Mesothelial cell of epicardium (in vitro differentiated cells): ENCODE measurements at regions not wholly inside any gene's neighbourhood (a gene's known extent, or its start where the extent isn't known, plus 50 kb on each side); places are given as distances from the start of the nearest gene placed in this dataset.

Source experiments
- DNase-seq, 2 experiments: peaks; one replicate each; pipeline ENCODE4 v3.0.0; 2021; ENCODE audit warnings: low spot score in 2 of 2; ENCODE audit not compliant: unreplicated experiment in 2 of 2
- H3K27ac Mint-ChIP-seq: 2 replicates; pipeline ENCODE4 v1.8.0; 2021; ENCODE audit warnings: mixed read lengths
- H3K27me3 Mint-ChIP-seq: 2 replicates; pipeline ENCODE4 v1.8.0; 2021; ENCODE audit warnings: low read depth, mixed read lengths
- H3K36me3 Mint-ChIP-seq: 2 replicates; pipeline ENCODE4 v1.8.0; 2021; ENCODE audit warnings: mixed read lengths
- H3K4me1 Mint-ChIP-seq: 2 replicates; pipeline ENCODE4 v1.8.0; 2021; ENCODE audit warnings: mixed read lengths
- H3K4me3 Mint-ChIP-seq: 2 replicates; pipeline ENCODE4 v1.8.0; 2021; ENCODE audit warnings: mild to moderate bottlenecking, moderate library complexity, mixed read lengths
- H3K9me3 Mint-ChIP-seq: 2 replicates; pipeline ENCODE4 v1.8.0; 2021; ENCODE audit warnings: mixed read lengths
- CTCF ChIP-seq: fragments of 200-600 bp; sonication (generic); IDR thresholded peaks from one replicate; pipeline ENCODE4 v1.5.0; 2021; ENCODE audit warnings: antibody characterized with exemption; ENCODE audit not compliant: unreplicated experiment

DNA sequence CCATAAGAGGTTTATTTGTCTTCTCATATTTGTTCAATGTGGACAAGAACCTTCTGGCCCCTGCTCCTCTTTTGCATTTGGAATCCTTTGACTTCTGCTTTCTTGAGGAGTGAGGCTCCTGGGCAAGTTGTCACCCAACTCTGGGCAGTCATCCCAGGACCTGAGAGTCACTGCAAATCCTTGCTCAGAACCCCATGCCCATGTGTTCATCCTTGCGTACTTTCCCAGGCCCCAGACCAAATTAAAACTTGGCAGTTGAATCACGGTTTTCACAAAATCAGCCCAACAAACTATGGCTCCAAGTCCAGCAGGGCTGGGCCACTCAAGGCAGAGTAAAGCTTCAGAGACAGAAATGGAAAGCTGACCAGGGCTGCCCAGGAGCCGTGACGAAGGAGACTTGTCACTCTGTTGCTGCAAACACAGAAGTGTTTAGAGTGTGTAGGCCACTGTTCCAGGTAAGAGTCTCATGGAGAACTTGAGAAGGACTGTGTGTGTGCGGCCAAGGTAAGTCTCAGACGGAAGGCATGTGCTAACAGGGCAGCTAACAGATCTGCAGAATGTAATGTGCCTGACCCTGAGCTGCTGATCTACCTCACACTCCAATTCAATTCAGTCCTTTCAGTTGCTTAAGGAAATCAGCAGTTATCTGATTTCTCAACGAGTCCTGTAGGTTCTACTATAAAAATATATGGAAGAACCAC lies 549.4 kb upstream of the HS6ST1 start:
- H3K27ac Mint-ChIP-seq = no peak overlapping the region
- no peak for DNase-seq
- peaks cover 22% of the 10 kb centered on the region for H3K4me1 Mint-ChIP-seq
- no peaks in the 10 kb centered on the region for H3K9me3 Mint-ChIP-seq
- no peak overlapping the region for H3K4me3 Mint-ChIP-seq
- no peaks in the 10 kb centered on the region for H3K36me3 Mint-ChIP-seq
- no peak for TF ChIP-seq CTCF
- H3K27me3 Mint-ChIP-seq = no peaks in the 10 kb centered on the region

DNA sequence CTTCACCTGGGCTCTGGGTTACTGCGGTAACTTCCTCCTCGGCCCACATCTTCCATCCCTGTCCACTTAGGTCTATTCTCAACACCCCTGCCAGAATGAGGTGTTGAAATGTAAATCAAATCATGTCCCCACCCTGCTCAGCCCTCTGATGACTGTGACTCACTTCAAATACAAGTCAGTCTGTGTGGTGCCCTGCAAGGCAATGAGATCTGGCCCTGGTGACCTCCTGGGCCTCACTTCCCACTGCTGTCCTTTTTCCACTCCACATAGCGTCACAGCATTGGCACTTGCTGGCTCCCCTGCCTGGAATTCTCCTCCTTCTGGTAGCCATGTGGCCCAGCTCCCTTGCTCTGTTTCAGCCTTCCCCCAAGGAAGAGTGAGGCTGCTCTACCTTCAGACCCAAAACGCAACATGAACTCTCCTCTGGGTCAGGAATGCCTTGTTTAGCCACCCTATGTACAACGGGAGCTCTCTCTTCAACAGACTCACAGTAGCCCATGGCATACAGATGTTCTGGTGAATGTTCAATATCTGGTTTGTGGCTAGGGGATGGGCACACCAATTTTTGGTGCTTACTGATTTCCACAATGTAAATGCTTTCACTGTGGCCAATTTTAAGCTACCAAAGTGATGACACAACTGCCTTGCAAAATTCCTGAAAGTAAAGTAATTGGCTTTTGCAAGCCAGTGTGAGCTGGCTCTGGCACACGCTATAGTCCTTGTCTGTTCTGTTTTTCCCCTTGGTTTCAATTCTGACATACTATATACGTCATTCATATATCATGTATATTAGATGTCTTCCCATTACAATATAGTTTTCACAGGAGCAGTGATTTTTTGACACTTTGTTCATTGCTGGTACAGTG lies 550.3 kb upstream of the HS6ST1 start:
- Mint-ChIP-seq H3K4me3 (no peak overlapping the region), H3K36me3 (no peaks in the 10 kb centered on the region), H3K9me3 (peaks cover 5% of the 10 kb centered on the region), H3K4me1 (peaks cover 22% of the 10 kb centered on the region), H3K27me3 (no peaks in the 10 kb centered on the region), H3K27ac (no peak overlapping the region)
- no peak for DNase-seq
- no peak for TF ChIP-seq CTCF

DNA sequence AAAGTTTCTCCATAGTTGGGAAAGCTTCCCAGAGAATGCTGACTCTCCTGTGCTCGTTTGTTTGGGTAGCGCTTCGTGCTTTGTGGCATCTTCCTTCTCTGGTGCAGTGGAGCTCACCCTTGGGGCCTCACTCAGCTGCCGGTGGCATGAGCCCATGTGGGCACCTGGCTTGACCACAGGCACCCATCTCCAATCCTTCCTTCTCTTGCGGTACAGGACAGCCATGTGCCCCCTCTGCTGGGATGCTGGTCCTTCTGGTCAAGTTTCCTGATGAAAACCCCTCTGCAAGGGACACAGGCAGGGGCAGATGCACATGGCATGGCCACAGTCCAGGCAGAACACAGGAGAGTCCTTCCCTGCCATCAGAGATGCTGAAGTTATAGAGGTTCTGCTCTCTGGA lies 555.9 kb upstream of the HS6ST1 start:
- no peak for DNase-seq
- Mint-ChIP-seq H3K9me3 (peaks cover 5% of the 10 kb centered on the region), H3K36me3 (no peaks in the 10 kb centered on the region), H3K4me3 (no peak overlapping the region), H3K27me3 (no peaks in the 10 kb centered on the region), H3K4me1 (peaks cover 29% of the 10 kb centered on the region), H3K27ac (no peak overlapping the region)
- no peak for TF ChIP-seq CTCF

- Mint-ChIP-seq H3K4me1 (peaks cover 18% of the 10 kb centered on the region), H3K36me3 (peaks cover 2% of the 10 kb centered on the region), H3K4me3 (no peak overlapping the region), H3K9me3 (peaks cover 10% of the 10 kb centered on the region), H3K27me3 (no peaks in the 10 kb centered on the region), H3K27ac (no peak overlapping the region)
- DNase-seq = no peak
- no peak for TF ChIP-seq CTCF
These were observed 558.6 kb upstream of the HS6ST1 start for GRCh38 chr2:128876986-128877983.

DNA sequence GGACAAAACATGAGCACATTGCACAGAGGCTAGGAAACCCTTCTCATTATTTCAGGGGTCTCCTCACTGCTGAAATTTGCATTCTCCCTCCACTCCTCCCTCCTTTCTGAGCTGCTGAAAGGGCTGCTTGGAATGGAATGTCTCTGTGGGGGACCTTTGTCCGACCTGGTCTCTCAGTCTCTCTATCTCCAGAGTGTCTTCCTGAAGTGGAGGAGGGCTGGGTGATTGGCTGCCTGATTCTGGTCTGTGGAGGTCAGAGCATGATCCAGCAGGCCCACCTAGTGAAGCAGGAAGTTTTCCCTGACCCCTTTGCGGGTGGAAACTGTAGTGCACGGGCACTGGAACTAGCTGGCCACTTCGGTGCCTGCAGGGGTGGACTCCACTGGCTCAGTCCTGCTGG lies 560.5 kb upstream of the HS6ST1 start:
- no peak overlapping the region for H3K27ac Mint-ChIP-seq
- H3K9me3 Mint-ChIP-seq = peaks cover 5% of the 10 kb centered on the region
- H3K4me1 Mint-ChIP-seq = peaks cover 11% of the 10 kb centered on the region
- no peak overlapping the region for H3K4me3 Mint-ChIP-seq
- no peak for TF ChIP-seq CTCF
- H3K27me3 Mint-ChIP-seq = no peaks in the 10 kb centered on the region
- peaks cover 2% of the 10 kb centered on the region for H3K36me3 Mint-ChIP-seq
- DNase-seq = no peak
